HEK293 (cell line): ENCODE measurements at regions not wholly inside any gene's neighbourhood (a gene's known extent, or its start where the extent isn't known, plus 50 kb on each side); places are given as distances from the start of the nearest gene placed in this dataset.

Source experiments
- CTCF ChIA-PET: fragments of 350-600 bp; formaldehyde crosslinking; extraction: SDS; loops from one replicate; lab custom pipeline; 2021; ENCODE audit warnings: antibody characterized with exemption; lab: Yijun Ruan, JAX
- POLR2A ChIA-PET: fragments of 300-600 bp; formaldehyde crosslinking; extraction: SDS; loops from one replicate; lab custom pipeline; 2020; ENCODE audit warnings: antibody characterized with exemption, inconsistent platforms; lab: Yijun Ruan, JAX
- H3K27ac ChIP-seq: fragments of 200-500 bp; sonication (Bioruptor generic); 2 replicates; pipeline ENCODE4 v1.5.1; 2014; ENCODE audit warnings: low read depth, low read length, control low read depth, inconsistent platforms; ENCODE audit errors: extremely low read depth
- H3K36me3 ChIP-seq, 2 experiments: fragments of 200-500 bp in 1 of 2; sonication (Bioruptor generic) in 1 of 2; 1 replicate in 1 of 2; 2 replicates in 1 of 2; pipeline ENCODE4 v1.5.1; 2014 to 2017; ENCODE audit warnings: inconsistent platforms in 2 of 2, low read length in 2 of 2; ENCODE audit not compliant: control insufficient read depth in 2 of 2, insufficient read depth in 1 of 2
- H3K4me1 ChIP-seq: fragments of 200-500 bp; sonication (Bioruptor generic); 2 replicates; pipeline ENCODE4 v1.5.1; 2014; ENCODE audit warnings: mild to moderate bottlenecking, low read length, inconsistent platforms; ENCODE audit not compliant: control insufficient read depth, insufficient read depth
- H3K4me3 ChIP-seq: 2 replicates; pipeline ENCODE4 v1.5.1; 2011; ENCODE audit warnings: low read depth, mild to moderate bottlenecking, control low read depth, low read length, moderate library complexity
- H3K9me3 ChIP-seq: fragments of 200-500 bp; sonication (Bioruptor generic); 2 replicates; pipeline ENCODE4 v1.5.1; 2014; ENCODE audit warnings: low read depth, low read length, inconsistent platforms; ENCODE audit not compliant: control insufficient read depth, insufficient read depth
- GFI1B ChIP-seq: fragments of 450-650 bp; formaldehyde crosslinking; IDR thresholded peaks from 2 replicates; pipeline ENCODE4 v1.5.1; 2016; ENCODE audit warnings: missing biosample characterization, missing genetic modification characterization
- IKZF3 ChIP-seq: fragments of 450-650 bp; IDR thresholded peaks from 2 replicates; pipeline ENCODE4 v1.5.0; 2018; ENCODE audit warnings: missing biosample characterization, mild to moderate bottlenecking, missing genetic modification characterization, moderate library complexity
- PBX3 ChIP-seq: sonication (generic); formaldehyde crosslinking; IDR thresholded peaks from 2 replicates; pipeline ENCODE4 v1.8.1; 2022; ENCODE audit warnings: mild to moderate bottlenecking, moderate library complexity, missing genetic modification reagents
- SCRT2 ChIP-seq: fragments of 450-650 bp; formaldehyde crosslinking; IDR thresholded peaks from 2 replicates; pipeline ENCODE4 v1.5.1; 2016; ENCODE audit warnings: missing biosample characterization, missing genetic modification characterization
- ZNF148 ChIP-seq: fragments of 450-650 bp; formaldehyde crosslinking; IDR thresholded peaks from 2 replicates; pipeline ENCODE4 v1.5.0; 2017; ENCODE audit warnings: missing biosample characterization, missing genetic modification characterization, borderline replicate concordance
- ZNF202 ChIP-seq: fragments of 450-650 bp; formaldehyde crosslinking; IDR thresholded peaks from 2 replicates; pipeline ENCODE4 v1.5.1; 2016; ENCODE audit warnings: missing biosample characterization, missing genetic modification characterization, borderline replicate concordance
- ZNF221 ChIP-seq: fragments of 450-650 bp; formaldehyde crosslinking; IDR thresholded peaks from 2 replicates; pipeline ENCODE4 v1.5.1; 2017; ENCODE audit warnings: missing biosample characterization, missing genetic modification characterization, borderline replicate concordance
- ZNF26 ChIP-seq: fragments of 450-650 bp; formaldehyde crosslinking; IDR thresholded peaks from 2 replicates; pipeline ENCODE4 v1.5.1; 2016; ENCODE audit warnings: missing biosample characterization, missing genetic modification characterization
- ZNF350 ChIP-seq: fragments of 450-650 bp; formaldehyde crosslinking; IDR thresholded peaks from 2 replicates; pipeline ENCODE4 v1.5.0; 2017; ENCODE audit warnings: missing biosample characterization, mild to moderate bottlenecking, missing genetic modification characterization
- ZNF473 ChIP-seq: fragments of 450-650 bp; formaldehyde crosslinking; IDR thresholded peaks from 2 replicates; pipeline ENCODE4 v1.5.1; 2017; ENCODE audit warnings: missing biosample characterization, missing genetic modification characterization
- ZNF596 ChIP-seq: fragments of 450-650 bp; IDR thresholded peaks from 2 replicates; pipeline ENCODE4 v1.5.0; 2018; ENCODE audit warnings: missing biosample characterization, mild to moderate bottlenecking, missing genetic modification characterization, moderate library complexity
- ZNF610 ChIP-seq: fragments of 450-650 bp; formaldehyde crosslinking; IDR thresholded peaks from 2 replicates; pipeline ENCODE4 v1.5.1; 2016; ENCODE audit warnings: missing biosample characterization, missing genetic modification characterization, borderline replicate concordance
- ZNF629 ChIP-seq: fragments of 450-650 bp; formaldehyde crosslinking; IDR thresholded peaks from 2 replicates; pipeline ENCODE4 v1.5.1; 2017; ENCODE audit warnings: missing biosample characterization, missing genetic modification characterization
- ZNF658 ChIP-seq: fragments of 450-650 bp; formaldehyde crosslinking; IDR thresholded peaks from 2 replicates; pipeline ENCODE4; 2016; ENCODE audit warnings: missing biosample characterization, missing genetic modification characterization
- ZNF701 ChIP-seq: fragments of 450-650 bp; formaldehyde crosslinking; IDR thresholded peaks from 2 replicates; pipeline ENCODE4 v1.5.1; 2016; ENCODE audit warnings: missing biosample characterization, missing genetic modification characterization
- ZSCAN18 ChIP-seq: fragments of 450-650 bp; formaldehyde crosslinking; IDR thresholded peaks from 2 replicates; pipeline ENCODE4 v1.5.1; 2016; ENCODE audit warnings: missing biosample characterization, missing genetic modification characterization
- TF ChIP-seq, protein P1 (sequence below): fragments of 450-650 bp; IDR thresholded peaks from 2 replicates; pipeline ENCODE4 v1.5.1; 2018; ENCODE audit warnings: missing biosample characterization, mild to moderate bottlenecking, missing genetic modification characterization
- TF ChIP-seq, protein P2 (sequence below): fragments of 450-650 bp; formaldehyde crosslinking; IDR thresholded peaks from 2 replicates; pipeline ENCODE4 v1.5.1; 2016; ENCODE audit warnings: missing biosample characterization, missing genetic modification characterization

- no peaks in the 10 kb centered on the region for H3K4me1 ChIP-seq
- TF ChIP-seq ZNF658 (tag by site-specific recombination) (no peak), ZSCAN18 (tag by site-specific recombination) (no peak), ZNF473 (tag by site-specific recombination) (no peak), ZNF610 (tag by site-specific recombination) (no peak), ZNF629 (tag by site-specific recombination) (no peak), SCRT2 (tag by site-specific recombination) (no peak), ZNF221 (no peak), ZNF350 (tag by site-specific recombination) (no peak), GFI1B (tag by site-specific recombination) (no peak), ZNF148 (no peak), ZNF26 (no peak), ZNF202 (tag by site-specific recombination) (no peak), IKZF3 (no peak), PBX3 (no peak), ZNF701 (no peak), ZNF596 (tag by site-specific recombination) (no peak)
- TF ChIP-seq, protein P1, sequence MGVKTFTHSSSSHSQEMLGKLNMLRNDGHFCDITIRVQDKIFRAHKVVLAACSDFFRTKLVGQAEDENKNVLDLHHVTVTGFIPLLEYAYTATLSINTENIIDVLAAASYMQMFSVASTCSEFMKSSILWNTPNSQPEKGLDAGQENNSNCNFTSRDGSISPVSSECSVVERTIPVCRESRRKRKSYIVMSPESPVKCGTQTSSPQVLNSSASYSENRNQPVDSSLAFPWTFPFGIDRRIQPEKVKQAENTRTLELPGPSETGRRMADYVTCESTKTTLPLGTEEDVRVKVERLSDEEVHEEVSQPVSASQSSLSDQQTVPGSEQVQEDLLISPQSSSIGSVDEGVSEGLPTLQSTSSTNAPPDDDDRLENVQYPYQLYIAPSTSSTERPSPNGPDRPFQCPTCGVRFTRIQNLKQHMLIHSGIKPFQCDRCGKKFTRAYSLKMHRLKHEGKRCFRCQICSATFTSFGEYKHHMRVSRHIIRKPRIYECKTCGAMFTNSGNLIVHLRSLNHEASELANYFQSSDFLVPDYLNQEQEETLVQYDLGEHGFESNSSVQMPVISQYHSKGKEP (tag by site-specific recombination), result no peak
- TF ChIP-seq, protein P2, sequence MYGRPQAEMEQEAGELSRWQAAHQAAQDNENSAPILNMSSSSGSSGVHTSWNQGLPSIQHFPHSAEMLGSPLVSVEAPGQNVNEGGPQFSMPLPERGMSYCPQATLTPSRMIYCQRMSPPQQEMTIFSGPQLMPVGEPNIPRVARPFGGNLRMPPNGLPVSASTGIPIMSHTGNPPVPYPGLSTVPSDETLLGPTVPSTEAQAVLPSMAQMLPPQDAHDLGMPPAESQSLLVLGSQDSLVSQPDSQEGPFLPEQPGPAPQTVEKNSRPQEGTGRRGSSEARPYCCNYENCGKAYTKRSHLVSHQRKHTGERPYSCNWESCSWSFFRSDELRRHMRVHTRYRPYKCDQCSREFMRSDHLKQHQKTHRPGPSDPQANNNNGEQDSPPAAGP (tag by site-specific recombination), result no peak
- ChIA-PET CTCF (no interaction called here), POLR2A (no interaction called here)
- H3K4me3 ChIP-seq, result no peak overlapping the region
- no peaks in the 10 kb centered on the region for H3K36me3 ChIP-seq
- H3K9me3 ChIP-seq, result no peaks in the 10 kb centered on the region
- no peak overlapping the region for H3K27ac ChIP-seq
Measured at GRCh38 chr7:84393786-84394185, 199.2 kb upstream of the SEMA3A start.
